PC-9 (cell line): ENCODE measurements at regions not wholly inside any gene's neighbourhood (a gene's known extent, or its start where the extent isn't known, plus 50 kb on each side); places are given as distances from the start of the nearest gene placed in this dataset.

Experiments used
- BruUV-seq: library from RNA; stranded (reverse); fragments of 400-500 nt; replicated peaks from 2 replicates; lab custom pipeline; 2021; lab: Mats Ljungman, UMichigan
- CTCF ChIA-PET: fragments of 300-600 bp; sonication (Branson Sonifier 250); formaldehyde crosslinking; loops from one replicate; lab custom pipeline; 2022; ENCODE audit warnings: antibody characterized with exemption; lab: Charles Lee
- POLR2A ChIA-PET: fragments of 300-600 bp; sonication (Branson Sonifier 250); formaldehyde crosslinking; loops from one replicate; lab custom pipeline; 2022; ENCODE audit warnings: antibody characterized with exemption; ENCODE audit not compliant: unreplicated experiment; lab: Charles Lee
- DNase-seq, 2 experiments: peaks; one replicate each; pipeline versions ENCODE4 v3.0.0 to v3.0.0-alpha.2; 2015 to 2022; ENCODE audit warnings: mixed read lengths in 1 of 2
- H2AFZ ChIP-seq: fragments of 200-600 bp; sonication (generic); 2 replicates; pipeline ENCODE4 v1.8.1; 2017; ENCODE audit warnings: antibody characterized with exemption
- H3F3A ChIP-seq: fragments of 200-600 bp; sonication (generic); 2 replicates; pipeline ENCODE4 v1.8.1; 2017; ENCODE audit warnings: antibody characterized with exemption, mild to moderate bottlenecking, low read depth; ENCODE audit not compliant: insufficient read depth
- H3K27ac ChIP-seq: fragments of 200-600 bp; sonication (generic); 2 replicates; pipeline ENCODE4 v1.6.1; 2016; ENCODE audit warnings: mixed run types
- H3K27me3 ChIP-seq: fragments of 200-600 bp; sonication (generic); 2 replicates; pipeline ENCODE4 v1.6.1; 2016; ENCODE audit warnings: low read depth, mixed run types; ENCODE audit not compliant: insufficient read depth
- H3K36me3 ChIP-seq: fragments of 200-600 bp; sonication (generic); 2 replicates; pipeline ENCODE4 v1.6.1; 2016; ENCODE audit warnings: low read depth, mixed run types
- H3K4me1 ChIP-seq: fragments of 200-600 bp; sonication (generic); replicated peaks from 2 replicates; pipeline ENCODE4 v1.6.1; 2016; ENCODE audit warnings: mixed run types; ENCODE audit not compliant: insufficient read depth
- H3K4me2 ChIP-seq: fragments of 200-600 bp; sonication (generic); 2 replicates; pipeline ENCODE4 v1.6.1; 2017; ENCODE audit warnings: mixed run types
- H3K4me3 ChIP-seq: fragments of 200-600 bp; sonication (generic); 2 replicates; pipeline ENCODE4 v1.6.1; 2016; ENCODE audit warnings: mixed run types
- H3K79me2 ChIP-seq: fragments of 200-600 bp; sonication (generic); 2 replicates; pipeline ENCODE4 v1.6.1; 2017; ENCODE audit warnings: low read depth, mixed run types
- H3K9me2 ChIP-seq: fragments of 200-600 bp; sonication (generic); 2 replicates; pipeline ENCODE4 v1.8.1; 2017; ENCODE audit warnings: mild to moderate bottlenecking; ENCODE audit not compliant: insufficient read depth
- H3K9me3 ChIP-seq: fragments of 200-600 bp; sonication (generic); 2 replicates; pipeline ENCODE4 v1.8.1; 2016; ENCODE audit warnings: low read depth; ENCODE audit not compliant: insufficient read depth
- H4K20me1 ChIP-seq: fragments of 200-600 bp; sonication (generic); 2 replicates; pipeline ENCODE4 v1.8.1; 2017; ENCODE audit not compliant: insufficient read depth
- CTCF ChIP-seq: fragments of 200-600 bp; sonication (generic); conservative IDR thresholded peaks from 2 replicates; pipeline ENCODE4 v1.6.1; 2017; ENCODE audit warnings: mixed run types, antibody characterized with exemption, mild to moderate bottlenecking, moderate library complexity
- EZH2 ChIP-seq: fragments of 200-600 bp; sonication (generic); IDR thresholded peaks from 2 replicates; pipeline ENCODE4 v1.8.0; 2017; ENCODE audit warnings: antibody characterized with exemption, low read depth
- intact Hi-C: fragments of 100-400 bp; cut with micrococcal nuclease; formaldehyde crosslinking; loops from one replicate; pipeline ENCODE4 v1.10.0; 2022; ENCODE audit not compliant: unreplicated experiment

- Histone ChIP-seq H3K36me3 (no peaks in the 10 kb centered on the region), H3K9me3 (no peaks in the 10 kb centered on the region), H3F3A (peaks cover 12% of the 10 kb centered on the region), H3K4me3 (no peak overlapping the region), H4K20me1 (no peaks in the 10 kb centered on the region), H3K27me3 (no peaks in the 10 kb centered on the region), H3K4me2 (no peak overlapping the region), H3K79me2 (no peaks in the 10 kb centered on the region), H3K9me2 (no peaks in the 10 kb centered on the region), H3K4me1 (no peaks in the 10 kb centered on the region), H2AFZ (no peak overlapping the region), H3K27ac (no peak overlapping the region)
- ChIA-PET CTCF (no interaction called here), POLR2A (no interaction called here)
- DNase-seq: no peak
- no peak for TF ChIP-seq EZH2
- no peak for TF ChIP-seq CTCF
- BruUV-seq: no TSS peak
- intact Hi-C loops: no loop called here
These were observed 267.9 kb downstream of the MRTFB start for GRCh38 chr16:14338969-14339368.

GRCh38 chr16:14338236-14338635 is 267.1 kb downstream of the MRTFB start:
- Histone ChIP-seq H3K9me3 (no peaks in the 10 kb centered on the region), H3K4me3 (no peak overlapping the region), H3F3A (peaks cover 15% of the 10 kb centered on the region), H4K20me1 (no peaks in the 10 kb centered on the region), H3K79me2 (no peaks in the 10 kb centered on the region), H3K4me2 (no peak overlapping the region), H3K27ac (no peak overlapping the region), H3K9me2 (no peaks in the 10 kb centered on the region), H3K36me3 (no peaks in the 10 kb centered on the region), H3K4me1 (no peaks in the 10 kb centered on the region), H3K27me3 (no peaks in the 10 kb centered on the region), H2AFZ (no peak overlapping the region)
- no peak for TF ChIP-seq EZH2
- TF ChIP-seq CTCF: no peak
- no TSS peak for BruUV-seq
- CTCF ChIA-PET: interaction anchor here (0.6 kb wide), 1 partner anchor 52 kb away, joined by 3 read pairs; no protein-coding TSS in a partner anchor
- POLR2A ChIA-PET: interaction anchor here (0.6 kb wide), 1 partner anchor 61 kb away, joined by 7 read pairs; no protein-coding TSS in a partner anchor
- intact Hi-C loops: no loop called here
- no peak for DNase-seq

DNA sequence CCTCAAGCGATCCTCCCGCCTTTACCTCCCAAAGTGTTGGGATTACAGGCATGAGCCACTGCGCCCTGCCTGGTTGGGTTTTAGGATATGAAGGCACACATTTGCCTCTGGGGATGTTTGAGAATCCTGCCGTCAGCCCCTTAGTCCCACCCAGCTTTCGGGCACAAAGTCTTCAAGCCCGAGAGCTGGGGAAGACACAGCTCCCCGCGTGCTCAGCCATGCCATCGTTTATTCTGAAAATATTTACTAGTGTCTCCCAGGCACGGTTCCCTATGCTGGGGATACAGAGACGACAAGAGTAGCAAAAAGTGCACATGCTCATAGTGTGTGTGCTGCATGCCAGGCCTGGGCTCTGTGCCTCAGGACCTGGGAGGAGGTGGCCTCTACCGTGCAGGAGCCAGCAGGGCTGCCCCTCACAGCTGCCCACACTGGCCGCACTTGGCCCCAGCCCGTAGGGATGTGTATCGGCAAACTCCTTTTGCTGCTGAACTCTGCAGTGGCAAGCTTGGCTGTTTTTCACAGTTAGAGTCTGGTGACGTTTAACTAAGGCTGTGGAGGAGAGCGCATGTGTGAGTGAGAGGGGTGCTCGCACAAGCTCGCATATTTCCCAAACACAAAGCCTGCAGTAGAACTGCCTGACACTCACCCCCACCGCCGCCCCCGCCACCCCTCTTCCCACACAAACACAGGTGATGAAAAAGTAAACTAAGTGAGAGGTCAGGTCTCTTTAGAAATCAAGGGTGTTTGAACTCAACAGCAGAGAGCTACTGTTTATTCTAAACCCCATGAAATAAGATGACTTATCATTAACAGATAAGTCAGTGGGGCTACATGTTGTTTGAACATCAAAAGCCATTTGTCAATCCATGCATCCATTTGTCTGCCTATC is 266.4 kb downstream of the MRTFB start:
- Histone ChIP-seq H3F3A (peaks cover 20% of the 10 kb centered on the region), H3K27me3 (no peaks in the 10 kb centered on the region), H3K9me3 (no peaks in the 10 kb centered on the region), H3K4me2 (no peak overlapping the region), H3K36me3 (no peaks in the 10 kb centered on the region), H3K27ac (no peak overlapping the region), H3K4me1 (no peaks in the 10 kb centered on the region), H3K9me2 (no peaks in the 10 kb centered on the region), H2AFZ (no peak overlapping the region), H3K79me2 (no peaks in the 10 kb centered on the region), H3K4me3 (no peak overlapping the region), H4K20me1 (no peaks in the 10 kb centered on the region)
- ChIA-PET CTCF (interaction anchor here (0.6 kb wide), 2 partner anchors 26 to 52 kb away, joined by 3 to 18 read pairs; no protein-coding TSS in a partner anchor), POLR2A (interaction anchor here (0.6 kb wide), 1 partner anchor 62 kb away, joined by 7 read pairs; no protein-coding TSS in a partner anchor)
- intact Hi-C loops: no loop called here
- TF ChIP-seq EZH2 (no peak), CTCF (no peak)
- DNase-seq: no peak
- no TSS peak for BruUV-seq
